Body of pancreas (tissue), 4 donors: ENCODE measurements at regions not wholly inside any gene's neighbourhood (a gene's known extent, or its start where the extent isn't known, plus 50 kb on each side); places are given as distances from the start of the nearest gene placed in this dataset.
"Not testable (repeated sequence)": the region's sequence is repeated elsewhere in the genome, so short reads cannot be mapped to it uniquely, and the experiment has no call there.

ENCODE experiments used
- CTCF ChIP-seq, 7 experiments: fragments of 450-650 bp in 4 of 7; fragments of 200-600 bp in 3 of 7; sonication (generic) in 3 of 7; IDR thresholded peaks; one replicate each; pipeline ENCODE4 v1.5.1; 2016 to 2019; ENCODE audit warnings: antibody characterized with exemption in 7 of 7
- POLR2A ChIP-seq, 3 donors: fragments of 450-650 bp; IDR thresholded peaks; one replicate each; pipeline ENCODE4 v1.6.1; 2016; ENCODE audit warnings: antibody characterized with exemption in 3 of 3, mild to moderate bottlenecking in 2 of 3

GRCh38 chr5:159807135-159807534 lies 109.1 kb upstream of the ADRA1B start:
- not testable (repeated sequence) for TF ChIP-seq CTCF, POLR2A (IDR thresholded peaks at IDR 0.05)
